IMR-90 (cell line): ENCODE measurements at regions not wholly inside any gene's neighbourhood (a gene's known extent, or its start where the extent isn't known, plus 50 kb on each side); places are given as distances from the start of the nearest gene placed in this dataset.

Experiments
- ATAC-seq: fragments of 200-7000 bp; cut with Tn5 transposase; 2 replicates; pipeline ENCODE4 v1.9.1; 2020; ENCODE audit warnings: low read depth, mild to moderate bottlenecking, moderate library complexity
- BruUV-seq: library from RNA; stranded (reverse); fragments of 400-500 nt; replicated peaks from 2 replicates; lab custom pipeline; 2021; lab: Mats Ljungman, UMichigan
- CTCF ChIA-PET: fragments of 300-600 bp; formaldehyde crosslinking; extraction: SDS; loops from one replicate; lab custom pipeline; 2021; ENCODE audit warnings: antibody characterized with exemption; lab: Yijun Ruan, JAX
- POLR2A ChIA-PET: fragments of 300-600 bp; sonication (Branson Sonifier 250); formaldehyde crosslinking; loops from one replicate; lab custom pipeline; 2022; ENCODE audit warnings: antibody characterized with exemption; ENCODE audit not compliant: unreplicated experiment; lab: Charles Lee
- DNase-seq: peaks from one replicate; pipeline ENCODE4 v3.0.0; 2013
- H2AFZ ChIP-seq: replicated peaks from 2 replicates; pipeline ENCODE3; 2013; ENCODE audit warnings: low read length, mild to moderate bottlenecking; ENCODE audit not compliant: poor library complexity
- H2AK5ac ChIP-seq: 2 replicates; pipeline ENCODE4 v1.6.1; 2013; ENCODE audit warnings: low read depth, low read length, inconsistent platforms
- H2AK9ac ChIP-seq: replicated peaks from 2 replicates; pipeline ENCODE3; 2013; ENCODE audit warnings: mild to moderate bottlenecking, low read depth, low read length, moderate library complexity; ENCODE audit not compliant: poor library complexity
- H2BK120ac ChIP-seq: 2 replicates; pipeline ENCODE4 v1.6.1; 2013; ENCODE audit warnings: low read depth, low read length, inconsistent platforms
- H2BK15ac ChIP-seq: 3 replicates; pipeline ENCODE4 v1.6.1; 2013; ENCODE audit warnings: low read depth, low read length, inconsistent platforms
- H2BK20ac ChIP-seq: 2 replicates; pipeline ENCODE4 v1.6.1; 2013; ENCODE audit warnings: low read depth, mild to moderate bottlenecking, inconsistent platforms, low read length, moderate library complexity
- H2BK5ac ChIP-seq: 2 replicates; pipeline ENCODE4 v1.6.1; 2013; ENCODE audit warnings: mild to moderate bottlenecking, low read depth, low read length, inconsistent platforms; ENCODE audit not compliant: poor library complexity, severe bottlenecking
- H3K14ac ChIP-seq: replicated peaks from 2 replicates; pipeline ENCODE4 v1.6.1; 2013; ENCODE audit warnings: low read depth, low read length, inconsistent platforms
- H3K18ac ChIP-seq: 2 replicates; pipeline ENCODE4 v1.6.1; 2013; ENCODE audit warnings: low read depth, low read length, control low read depth
- H3K23ac ChIP-seq: 2 replicates; pipeline ENCODE4 v1.6.1; 2013; ENCODE audit warnings: low read depth, low read length, inconsistent platforms
- H3K27ac ChIP-seq: 2 replicates; pipeline ENCODE4 v1.5.1; 2013; ENCODE audit warnings: mild to moderate bottlenecking, control low read depth, low read length; ENCODE audit not compliant: insufficient read depth
- H3K27me3 ChIP-seq: 2 replicates; pipeline ENCODE4 v1.6.1; 2013; ENCODE audit warnings: low read length; ENCODE audit not compliant: control insufficient read depth, insufficient read depth
- H3K36me3 ChIP-seq: 2 replicates; pipeline ENCODE4 v1.6.1; 2013; ENCODE audit warnings: low read length, mixed read lengths; ENCODE audit not compliant: control insufficient read depth, insufficient read depth
- H3K4ac ChIP-seq: 2 replicates; pipeline ENCODE4 v1.6.1; 2013; ENCODE audit warnings: low read depth, low read length, inconsistent platforms
- H3K4me1 ChIP-seq: 2 replicates; pipeline ENCODE4 v1.6.1; 2013; ENCODE audit warnings: low read length, mixed read lengths; ENCODE audit not compliant: control insufficient read depth, insufficient read depth
- H3K4me2 ChIP-seq: 2 replicates; pipeline ENCODE4 v1.6.1; 2013; ENCODE audit warnings: low read depth, mild to moderate bottlenecking, control low read depth, low read length, moderate library complexity
- H3K4me3 ChIP-seq: 2 replicates; pipeline ENCODE4 v1.5.1; 2013; ENCODE audit warnings: low read depth, mild to moderate bottlenecking, control low read depth, low read length, moderate library complexity; ENCODE audit not compliant: insufficient read depth
- H3K56ac ChIP-seq: 2 replicates; pipeline ENCODE4 v1.6.1; 2013; ENCODE audit warnings: low read length, inconsistent platforms; ENCODE audit not compliant: insufficient read depth; ENCODE audit errors: extremely low read depth
- H3K79me1 ChIP-seq, 2 experiments: 2 replicates each; pipeline ENCODE4 v1.6.1; 2013; ENCODE audit warnings: low read length in 2 of 2, inconsistent platforms in 1 of 2, low read depth in 1 of 2
- H3K9ac ChIP-seq: 2 replicates; pipeline ENCODE4 v1.6.1; 2013; ENCODE audit warnings: low read depth, low read length, control low read depth
- H3K9me1 ChIP-seq: 2 replicates; pipeline ENCODE4 v1.6.1; 2013; ENCODE audit warnings: low read length, inconsistent platforms; ENCODE audit not compliant: insufficient read depth
- H3K9me3 ChIP-seq: 2 replicates; pipeline ENCODE4 v1.6.1; 2013; ENCODE audit warnings: low read length; ENCODE audit not compliant: control insufficient read depth, insufficient read depth
- H4K20me1 ChIP-seq: 2 replicates; pipeline ENCODE4 v1.6.1; 2013; ENCODE audit warnings: low read length, inconsistent platforms; ENCODE audit not compliant: insufficient read depth
- H4K5ac ChIP-seq: 2 replicates; pipeline ENCODE4 v1.6.1; 2013; ENCODE audit warnings: mild to moderate bottlenecking, low read depth, low read length, control low read depth
- H4K8ac ChIP-seq, 2 experiments: 2 replicates each; pipeline ENCODE4 v1.6.1; 2013; ENCODE audit warnings: low read depth in 2 of 2, low read length in 2 of 2, control low read depth in 1 of 2, inconsistent platforms in 1 of 2
- H4K91ac ChIP-seq: 2 replicates; pipeline ENCODE4 v1.6.1; 2013; ENCODE audit warnings: low read depth, low read length, inconsistent platforms; ENCODE audit not compliant: insufficient read depth
- BHLHE40 ChIP-seq: fragments of 150-350 bp; IDR thresholded peaks from 2 replicates; pipeline ENCODE4 v1.6.1; 2016; ENCODE audit warnings: mild to moderate bottlenecking, low read depth, low read length
- CEBPB ChIP-seq: IDR thresholded peaks from 2 replicates; pipeline ENCODE4 v1.6.1; 2012; ENCODE audit warnings: low read depth, low read length, improper control_type of control experiment
- CHD1 ChIP-seq: IDR thresholded peaks from 2 replicates; pipeline ENCODE4 v1.6.1; 2012; ENCODE audit warnings: low read depth, low read length, improper control_type of control experiment
- CTCF ChIP-seq: conservative IDR thresholded peaks from 2 replicates; pipeline ENCODE4 v1.5.1; 2012; ENCODE audit warnings: mild to moderate bottlenecking, low read depth, low read length, improper control_type of control experiment
- ELK1 ChIP-seq: fragments of 150-350 bp; IDR thresholded peaks from 2 replicates; pipeline ENCODE4 v1.6.1; 2016; ENCODE audit warnings: low read depth, mild to moderate bottlenecking, low read length, moderate library complexity, borderline replicate concordance
- FOS ChIP-seq: fragments of 150-350 bp; IDR thresholded peaks from 2 replicates; pipeline ENCODE4 v1.6.1; 2016; ENCODE audit warnings: low read depth, low read length
- MAFK ChIP-seq: IDR thresholded peaks from 2 replicates; pipeline ENCODE4 v1.6.1; 2012; ENCODE audit warnings: low read depth, low read length, improper control_type of control experiment
- MAZ ChIP-seq: IDR thresholded peaks from 2 replicates; pipeline ENCODE4 v1.6.1; 2012; ENCODE audit warnings: low read depth, mild to moderate bottlenecking, low read length, improper control_type of control experiment, moderate library complexity, borderline replicate concordance
- MXI1 ChIP-seq: IDR thresholded peaks from 2 replicates; pipeline ENCODE4 v1.6.1; 2012; ENCODE audit warnings: low read depth, mild to moderate bottlenecking, low read length, moderate library complexity, borderline replicate concordance
- NFE2L2 ChIP-seq: fragments of 150-350 bp; IDR thresholded peaks from 2 replicates; pipeline ENCODE4 v1.6.1; 2016; ENCODE audit warnings: low read depth, mild to moderate bottlenecking, low read length
- POLR2A ChIP-seq: IDR thresholded peaks from 2 replicates; pipeline ENCODE4 v1.6.1; 2012; ENCODE audit warnings: mild to moderate bottlenecking, low read depth, low read length
- RAD21 ChIP-seq: IDR thresholded peaks from 2 replicates; pipeline ENCODE4 v1.6.1; 2012; ENCODE audit warnings: low read length, improper control_type of control experiment
- RCOR1 ChIP-seq: IDR thresholded peaks from 2 replicates; pipeline ENCODE4 v1.6.1; 2012; ENCODE audit warnings: mild to moderate bottlenecking, low read length, improper control_type of control experiment; ENCODE audit not compliant: insufficient replicate concordance
- RFX5 ChIP-seq: IDR thresholded peaks from 2 replicates; pipeline ENCODE4 v1.8.0; 2012; ENCODE audit warnings: low read depth, mild to moderate bottlenecking, low read length, moderate library complexity
- SMC3 ChIP-seq: fragments of 150-350 bp; IDR thresholded peaks from 2 replicates; pipeline ENCODE4 v1.6.1; 2016; ENCODE audit warnings: low read depth, mild to moderate bottlenecking, antibody characterized with exemption, low read length, moderate library complexity
- USF2 ChIP-seq: fragments of 150-350 bp; IDR thresholded peaks from 2 replicates; pipeline ENCODE4 v1.6.1; 2017; ENCODE audit warnings: mild to moderate bottlenecking, antibody characterized with exemption, low read length, low read depth
- WGBS, 2 experiments: methylation state at CpG; one replicate each; pipeline versions ENCODE4 v1.1.5 to v1.1.7; 2013; ENCODE audit warnings: missing lambda C conversion rate in 2 of 2; ENCODE audit not compliant: insufficient read length in 1 of 2; ENCODE audit errors: extremely low coverage in 2 of 2; 5-methylcytosine and 5-hydroxymethylcytosine counted together
- dilution Hi-C: fragments of 300-500 bp; cut with HindIII; formaldehyde crosslinking; loops from one replicate; pipeline ENCODE4 v1.14.3; 2018; ENCODE audit warnings: low sequenced_read_pairs; ENCODE audit not compliant: unreplicated experiment
- in situ Hi-C: fragments of 300-500 bp; cut with MboI; formaldehyde crosslinking; loops from 3 replicates; pipeline ENCODE4 v1.14.3; 2019; ENCODE audit warnings: low sequenced_read_pairs, inconsistent platforms, mixed read lengths
- intact Hi-C: fragments of 100-400 bp; cut with micrococcal nuclease; formaldehyde crosslinking; loops from 2 replicates; pipeline ENCODE4 v1.10.0; 2022

- Histone ChIP-seq H3K9ac (no peak overlapping the region), H3K27me3 (no peaks in the 10 kb centered on the region), H3K27ac (no peak overlapping the region), H3K18ac (no peak overlapping the region), H2AK5ac (no peak overlapping the region), H3K9me3 (no peaks in the 10 kb centered on the region), H2AFZ (no peak overlapping the region), H3K56ac (no peak overlapping the region), H2AK9ac (no peak overlapping the region), H3K4ac (no peak overlapping the region), H2BK5ac (no peak overlapping the region), H2BK15ac (no peak overlapping the region), H3K9me1 (no peaks in the 10 kb centered on the region), H3K36me3 (no peaks in the 10 kb centered on the region), H2BK20ac (no peak overlapping the region), H3K4me2 (no peak overlapping the region), H4K91ac (no peak overlapping the region), H3K23ac (no peak overlapping the region), H4K8ac (no peak overlapping the region), H3K14ac (no peak overlapping the region), H3K4me1 (no peaks in the 10 kb centered on the region), H4K5ac (no peak overlapping the region), H3K4me3 (no peak overlapping the region), H3K79me1 (no peaks in the 10 kb centered on the region), H4K20me1 (no peaks in the 10 kb centered on the region), H2BK120ac (no peak overlapping the region)
- intact Hi-C loops, result no loop called here
- ChIA-PET CTCF (interaction anchor here (1.0 kb wide), 1 partner anchor 22 kb away, joined by 3 read pairs; no protein-coding TSS in a partner anchor), POLR2A (no interaction called here)
- dilution Hi-C loops, result no loop called here
- ATAC-seq (no peak), DNase-seq (no peak)
- WGBS, 2 experiments, result no CpG with 5 or more reads among the region's 6 CpGs
- no peak for TF ChIP-seq NFE2L2
- no peak for TF ChIP-seq CHD1
- no peak for TF ChIP-seq RCOR1
- no peak for TF ChIP-seq CTCF
- no peak for TF ChIP-seq SMC3
- TF ChIP-seq MAZ, result no peak
- TF ChIP-seq FOS, result no peak
- no peak for TF ChIP-seq MAFK
- no peak for TF ChIP-seq MXI1
- no peak for TF ChIP-seq USF2
- no peak for TF ChIP-seq BHLHE40
- no peak for TF ChIP-seq CEBPB
- no peak for TF ChIP-seq POLR2A
- TF ChIP-seq RAD21, result no peak
- no peak for TF ChIP-seq RFX5
- TF ChIP-seq ELK1, result no peak
- BruUV-seq, result no TSS peak
- in situ Hi-C loops, result no loop called here
Measured at GRCh38 chr2:231655894-231656293, 52.4 kb upstream of the PTMA start.
